SKM-1 (cell line): ENCODE measurements at regions not wholly inside any gene's neighbourhood (a gene's known extent, or its start where the extent isn't known, plus 50 kb on each side); places are given as distances from the start of the nearest gene placed in this dataset.
"Not testable (repeated sequence)": the region's sequence is repeated elsewhere in the genome, so short reads cannot be mapped to it uniquely, and the experiment has no call there.

ENCODE experiments used
- DNase-seq: peaks from one replicate; lab custom pipeline; 2025; ENCODE audit not compliant: unreplicated experiment; lab: John Stamatoyannopoulos, UW

- DNase-seq = no peak
These were observed 470.3 kb upstream of the WWC1 start for GRCh38 chr5:167821151-167821550.

GRCh38 chr5:167821669-167822068 is 469.8 kb upstream of the WWC1 start:
- no peak for DNase-seq

- no peak for DNase-seq
These were observed 469.2 kb upstream of the WWC1 start for GRCh38 chr5:167822241-167822640.

- no peak for DNase-seq
These were observed 468.0 kb upstream of the WWC1 start for GRCh38 chr5:167823405-167823804.

GRCh38 chr5:167827766-167828165 is 463.7 kb upstream of the WWC1 start:
- DNase-seq = no peak

- DNase-seq = no peak
These were observed 459.5 kb upstream of the WWC1 start for GRCh38 chr5:167831754-167832504.

- DNase-seq = no peak
These were observed 458.8 kb upstream of the WWC1 start for GRCh38 chr5:167832609-167833008.

GRCh38 chr5:167833456-167833855 is 458.0 kb upstream of the WWC1 start:
- no peak for DNase-seq

GRCh38 chr5:167835146-167835545 is 456.3 kb upstream of the WWC1 start:
- DNase-seq = no peak

- DNase-seq = no peak
These were observed 454.3 kb upstream of the WWC1 start for GRCh38 chr5:167837127-167837526.

- no peak for DNase-seq
These were observed 452.4 kb upstream of the WWC1 start for GRCh38 chr5:167839065-167839464.

GRCh38 chr5:167840527-167841130 is 450.8 kb upstream of the WWC1 start:
- DNase-seq = no peak

GRCh38 chr5:167843881-167844572 is 447.4 kb upstream of the WWC1 start:
- DNase-seq = no peak

GRCh38 chr5:167845952-167846351 is 445.5 kb upstream of the WWC1 start:
- no peak for DNase-seq

- no peak for DNase-seq
These were observed 441.6 kb upstream of the WWC1 start for GRCh38 chr5:167849874-167850273.

- DNase-seq = no peak
These were observed 440.5 kb upstream of the WWC1 start for GRCh38 chr5:167850911-167851310.

GRCh38 chr5:167851416-167851815 is 440.0 kb upstream of the WWC1 start:
- DNase-seq = no peak

- no peak for DNase-seq
These were observed 438.9 kb upstream of the WWC1 start for GRCh38 chr5:167852515-167852914.

- no peak for DNase-seq
These were observed 438.0 kb upstream of the WWC1 start for GRCh38 chr5:167853421-167853820.

GRCh38 chr5:167855818-167856217 is 435.6 kb upstream of the WWC1 start:
- no peak for DNase-seq

GRCh38 chr5:167857321-167857720 is 434.1 kb upstream of the WWC1 start:
- DNase-seq = no peak

- not testable (repeated sequence) for DNase-seq
These were observed 433.1 kb upstream of the WWC1 start for GRCh38 chr5:167858186-167858855.
